ENCODE measurements at regions not wholly inside any gene's neighbourhood (a gene's known extent, or its start where the extent isn't known, plus 50 kb on each side); places are given as distances from the start of the nearest gene placed in this dataset.

GRCh38 chr3:30313840-30314239 lies 292.6 kb upstream of the TGFBR2 start:
- no peak overlapping the region for H3K4me2 ChIP-seq (ENCODE audit: low read depth, low read length, poor library complexity, severe bottlenecking)
- no peaks in the 10 kb centered on the region for H3K79me2 ChIP-seq (ENCODE audit: insufficient read depth, low read length)
- H4K20me1 ChIP-seq (ENCODE audit: insufficient read depth, low read length, poor library complexity, severe bottlenecking), result no peaks in the 10 kb centered on the region
- no peaks in the 10 kb centered on the region for H3F3A ChIP-seq (ENCODE audit: low read depth)
- H3K9me3 ChIP-seq (ENCODE audit: insufficient read depth, low read depth, low read length), result 0 out of 2 replicates have a peak, but pooled peaks cover 5% of the 10 kb centered on the region
- TF ChIP-seq CTCF (conservative IDR thresholded peaks at IDR 0.05; ENCODE audit: low read length), result no peak
- no peaks in the 10 kb centered on the region for H3K27me3 ChIP-seq (ENCODE audit: insufficient read depth, low read length, poor library complexity, severe bottlenecking)
- H3K9me2 ChIP-seq (replicated peaks; ENCODE audit: low read depth, low read length), result no peaks in the 10 kb centered on the region
- no peak overlapping the region for H2AFZ ChIP-seq (ENCODE audit: low read length)
- H3K4me1 ChIP-seq (ENCODE audit: insufficient read depth, low read length, poor library complexity, severe bottlenecking), result no peaks in the 10 kb centered on the region
- H3K9ac ChIP-seq (ENCODE audit: low read depth, low read length, poor library complexity, severe bottlenecking), result no peak overlapping the region
- H3K4me3 ChIP-seq (ENCODE audit: low read length, poor library complexity, severe bottlenecking), result no peak overlapping the region
- no peaks in the 10 kb centered on the region for H3K36me3 ChIP-seq (ENCODE audit: insufficient read depth, low read length)

DNA sequence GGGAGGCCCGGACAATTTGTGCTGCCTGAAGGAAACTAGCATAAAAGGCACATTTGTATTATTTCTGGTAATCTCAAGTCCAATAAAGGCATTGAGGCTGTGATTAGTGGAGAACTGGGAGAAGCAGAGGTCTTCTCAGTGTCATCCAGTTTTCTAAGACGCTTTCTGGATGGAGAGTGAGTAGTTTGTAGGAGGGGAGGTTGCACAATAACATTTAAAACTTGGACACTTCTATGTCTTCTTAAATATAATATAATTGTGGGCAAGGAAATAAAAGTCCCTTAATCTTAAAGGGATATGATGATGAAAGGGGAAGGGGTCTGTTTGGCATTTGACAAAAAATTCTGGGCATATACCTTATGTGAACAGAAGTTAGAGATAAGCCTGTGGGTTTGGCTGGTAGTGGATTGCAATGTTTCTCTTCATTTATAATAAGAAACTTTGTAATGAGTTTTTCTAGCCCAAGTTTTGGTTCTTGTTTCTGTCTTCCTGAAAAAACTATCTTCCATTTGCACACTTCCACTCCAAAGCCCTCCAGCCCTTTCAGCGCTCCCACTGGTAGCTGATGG lies 291.6 kb upstream of the TGFBR2 start:
- Histone ChIP-seq H3K4me1 (ENCODE audit: insufficient read depth, low read length, poor library complexity, severe bottlenecking) (peaks cover under 1% of the 10 kb centered on the region), H2AFZ (ENCODE audit: low read length) (no peak overlapping the region), H3F3A (ENCODE audit: low read depth) (no peaks in the 10 kb centered on the region), H3K27me3 (ENCODE audit: insufficient read depth, low read length, poor library complexity, severe bottlenecking) (no peaks in the 10 kb centered on the region), H3K9ac (ENCODE audit: low read depth, low read length, poor library complexity, severe bottlenecking) (no peak overlapping the region), H3K36me3 (ENCODE audit: insufficient read depth, low read length) (no peaks in the 10 kb centered on the region), H3K79me2 (ENCODE audit: insufficient read depth, low read length) (no peaks in the 10 kb centered on the region), H4K20me1 (ENCODE audit: insufficient read depth, low read length, poor library complexity, severe bottlenecking) (no peaks in the 10 kb centered on the region), H3K9me3 (ENCODE audit: insufficient read depth, low read depth, low read length) (0 out of 2 replicates have a peak, but pooled peaks cover 5% of the 10 kb centered on the region), H3K9me2 (replicated peaks; ENCODE audit: low read depth, low read length) (no peaks in the 10 kb centered on the region), H3K4me3 (ENCODE audit: low read length, poor library complexity, severe bottlenecking) (no peak overlapping the region), H3K4me2 (ENCODE audit: low read depth, low read length, poor library complexity, severe bottlenecking) (no peak overlapping the region)
- TF ChIP-seq CTCF (conservative IDR thresholded peaks at IDR 0.05; ENCODE audit: low read length), result no peak
- TF ChIP-seq EZH2phosphoT487 (IDR thresholded peaks at IDR 0.05; ENCODE audit: borderline replicate concordance), result no peak

DNA sequence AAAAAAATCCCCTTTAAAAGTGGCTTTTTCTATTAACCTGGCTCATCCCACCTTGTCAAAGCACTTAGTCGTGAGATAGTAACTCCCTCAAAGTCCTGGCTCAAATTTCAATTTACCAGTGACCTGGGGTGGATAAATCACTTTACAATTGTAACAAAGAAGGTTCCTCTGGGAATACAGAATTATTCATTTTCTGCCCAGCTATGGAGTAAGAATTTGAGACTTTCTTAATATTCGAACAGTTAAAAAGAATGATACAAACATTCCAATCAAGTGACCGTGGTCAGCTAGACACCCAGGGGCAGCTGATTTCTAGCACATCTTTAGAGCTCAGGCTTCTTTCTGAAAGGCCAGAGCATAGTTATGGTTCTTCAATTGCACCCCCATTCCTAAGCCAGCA lies 291.0 kb upstream of the TGFBR2 start:
- Histone ChIP-seq H3K4me1 (ENCODE audit: insufficient read depth, low read length, poor library complexity, severe bottlenecking) (peaks cover 4% of the 10 kb centered on the region), H3K9me3 (ENCODE audit: insufficient read depth, low read depth, low read length) (0 out of 2 replicates have a peak, but pooled peaks cover 5% of the 10 kb centered on the region), H3F3A (ENCODE audit: low read depth) (no peaks in the 10 kb centered on the region), H3K27me3 (ENCODE audit: insufficient read depth, low read length, poor library complexity, severe bottlenecking) (no peaks in the 10 kb centered on the region), H2AFZ (ENCODE audit: low read length) (no peak overlapping the region), H3K36me3 (ENCODE audit: insufficient read depth, low read length) (no peaks in the 10 kb centered on the region), H3K9ac (ENCODE audit: low read depth, low read length, poor library complexity, severe bottlenecking) (no peak overlapping the region), H3K4me3 (ENCODE audit: low read length, poor library complexity, severe bottlenecking) (no peak overlapping the region), H3K9me2 (replicated peaks; ENCODE audit: low read depth, low read length) (no peaks in the 10 kb centered on the region), H4K20me1 (ENCODE audit: insufficient read depth, low read length, poor library complexity, severe bottlenecking) (no peaks in the 10 kb centered on the region), H3K79me2 (ENCODE audit: insufficient read depth, low read length) (no peaks in the 10 kb centered on the region), H3K4me2 (ENCODE audit: low read depth, low read length, poor library complexity, severe bottlenecking) (no peak overlapping the region)
- TF ChIP-seq CTCF (conservative IDR thresholded peaks at IDR 0.05; ENCODE audit: low read length) (no peak), EZH2phosphoT487 (IDR thresholded peaks at IDR 0.05; ENCODE audit: borderline replicate concordance) (no peak)
